ENCODE measurements at regions not wholly inside any gene's neighbourhood (a gene's known extent, or its start where the extent isn't known, plus 50 kb on each side); places are given as distances from the start of the nearest gene placed in this dataset.

DNA sequence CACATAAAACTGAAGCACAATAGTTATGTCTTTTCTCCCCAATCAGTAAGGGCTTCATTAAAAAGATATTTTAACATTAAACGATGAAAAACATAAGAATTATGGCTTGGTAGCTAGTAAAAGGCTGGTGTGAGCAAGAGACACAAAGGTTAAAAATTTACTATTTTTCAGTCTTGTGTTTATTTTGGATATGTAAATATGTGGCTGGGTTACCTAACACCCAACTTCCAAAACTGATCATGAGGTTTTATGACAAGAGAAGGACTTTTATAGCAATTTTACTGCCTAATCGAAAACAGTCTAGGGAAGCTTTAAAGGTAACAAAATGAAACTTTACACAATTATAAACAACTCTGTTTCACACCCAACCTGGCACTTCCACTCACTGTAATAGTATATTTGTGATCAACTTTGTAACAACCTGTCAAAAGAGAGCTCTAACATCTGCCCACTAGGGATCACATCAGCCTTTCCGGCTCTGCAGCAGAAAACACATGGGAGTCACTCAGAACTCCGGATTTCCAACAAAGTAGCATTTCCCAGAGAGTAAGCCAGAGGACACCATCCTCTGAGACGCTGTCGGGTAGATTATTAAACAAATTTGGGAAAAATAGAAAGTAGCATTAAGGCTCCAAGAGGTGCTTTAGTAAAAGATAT lies 123.4 kb upstream of the C2CD4B start:
- DNase-seq (ENCODE audit: low read depth), result no peak
- H3K27me3 ChIP-seq (ENCODE audit: control insufficient read depth, insufficient read depth, low read length), result peaks cover 2% of the 10 kb centered on the region; the same call in 1 of the 2 replicates
- CTCF ChIA-PET, result interaction anchor here (4.0 kb wide), 1 partner anchor 18 kb away, joined by 21 read pairs; no protein-coding TSS in a partner anchor
- TF ChIP-seq CTCF (IDR thresholded peaks at IDR 0.05; ENCODE audit: insufficient read depth, low read depth, low read length), result no peak
- H3K36me3 ChIP-seq (ENCODE audit: control insufficient read depth, insufficient read depth, low read length), result no peaks in the 10 kb centered on the region
- POLR2A ChIA-PET, result interaction anchor here (0.6 kb wide), 1 partner anchor 235 kb away, joined by 4 read pairs; no protein-coding TSS in a partner anchor
- no peak overlapping the region for H3K4me3 ChIP-seq (ENCODE audit: low read depth, low read length)

DNA sequence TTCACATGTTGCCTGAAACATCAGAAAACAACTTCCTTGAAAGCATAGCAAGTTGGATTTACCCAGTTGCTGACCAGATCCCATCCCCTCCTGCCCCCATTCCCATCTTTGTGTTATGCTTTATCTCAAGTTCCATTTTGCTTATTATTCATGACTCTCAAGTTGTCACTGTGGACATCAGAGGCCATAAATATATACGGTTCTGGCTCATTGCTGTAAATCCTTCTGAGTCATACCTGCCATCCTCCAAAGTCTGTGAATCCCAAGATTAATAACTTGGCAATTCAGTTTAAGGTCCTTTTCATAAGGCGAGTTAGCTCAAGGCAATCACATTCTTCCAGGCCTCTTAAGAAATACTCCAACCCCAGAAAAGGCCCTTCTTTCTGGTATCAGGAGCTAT lies 126.2 kb upstream of the C2CD4B start:
- DNase-seq (ENCODE audit: low read depth), result no peak
- ChIA-PET POLR2A (no interaction called here), CTCF (interaction anchor here (1.0 kb wide), 2 partner anchors 11 to 17 kb away, joined by 3 read pairs; no protein-coding TSS in a partner anchor)
- Histone ChIP-seq H3K36me3 (ENCODE audit: control insufficient read depth, insufficient read depth, low read length) (no peaks in the 10 kb centered on the region), H3K4me3 (ENCODE audit: low read depth, low read length) (no peak overlapping the region), H3K27me3 (ENCODE audit: control insufficient read depth, insufficient read depth, low read length) (peaks cover 9% of the 10 kb centered on the region)
- TF ChIP-seq CTCF (IDR thresholded peaks at IDR 0.05; ENCODE audit: insufficient read depth, low read depth, low read length), result no peak

GRCh38 chr15:62296756-62297507 lies 131.8 kb upstream of the C2CD4B start:
- no peak for DNase-seq (ENCODE audit: low read depth)
- CTCF ChIA-PET, result interaction anchor here (1.1 to 3.1 kb wide), 3 partner anchors 10 to 43 kb away, joined by 3 to 16 read pairs (median 3); no protein-coding TSS in a partner anchor
- Histone ChIP-seq H3K27me3 (ENCODE audit: control insufficient read depth, insufficient read depth, low read length) (peaks cover 9% of the 10 kb centered on the region), H3K36me3 (ENCODE audit: control insufficient read depth, insufficient read depth, low read length) (no peaks in the 10 kb centered on the region), H3K4me3 (ENCODE audit: low read depth, low read length) (no peak overlapping the region)
- POLR2A ChIA-PET, result interaction anchor here (0.6 kb wide), 1 partner anchor 13 kb away, joined by 10 read pairs; no protein-coding TSS in a partner anchor
- no peak for TF ChIP-seq CTCF (IDR thresholded peaks at IDR 0.05; ENCODE audit: insufficient read depth, low read depth, low read length)

- ChIA-PET CTCF (interaction anchor here (3.1 kb wide), 1 partner anchor 10 kb away, joined by 16 read pairs; no protein-coding TSS in a partner anchor), POLR2A (interaction anchor here (0.6 kb wide), 1 partner anchor 14 kb away, joined by 10 read pairs; no protein-coding TSS in a partner anchor)
- no peak for TF ChIP-seq CTCF (IDR thresholded peaks at IDR 0.05; ENCODE audit: insufficient read depth, low read depth, low read length)
- no peak overlapping the region for H3K4me3 ChIP-seq (ENCODE audit: low read depth, low read length)
- H3K27me3 ChIP-seq (ENCODE audit: control insufficient read depth, insufficient read depth, low read length), result peaks cover 9% of the 10 kb centered on the region
- no peak for DNase-seq (ENCODE audit: low read depth)
- H3K36me3 ChIP-seq (ENCODE audit: control insufficient read depth, insufficient read depth, low read length), result no peaks in the 10 kb centered on the region
Observed at GRCh38 chr15:62297522-62297921, 132.4 kb upstream of the C2CD4B start.

- Histone ChIP-seq H3K27me3 (ENCODE audit: control insufficient read depth, insufficient read depth, low read length) (peaks cover 9% of the 10 kb centered on the region), H3K36me3 (ENCODE audit: control insufficient read depth, insufficient read depth, low read length) (no peaks in the 10 kb centered on the region), H3K4me3 (ENCODE audit: low read depth, low read length) (no peak overlapping the region)
- DNase-seq (ENCODE audit: low read depth), result no peak
- ChIA-PET CTCF (interaction anchor here (3.1 kb wide), 1 partner anchor 9 kb away, joined by 16 read pairs; no protein-coding TSS in a partner anchor), POLR2A (no interaction called here)
- no peak for TF ChIP-seq CTCF (IDR thresholded peaks at IDR 0.05; ENCODE audit: insufficient read depth, low read depth, low read length)
Observed at GRCh38 chr15:62297933-62298332, 132.8 kb upstream of the C2CD4B start.
